Pancreas (tissue), 10 donors: ENCODE measurements at regions not wholly inside any gene's neighbourhood (a gene's known extent, or its start where the extent isn't known, plus 50 kb on each side); places are given as distances from the start of the nearest gene placed in this dataset.

Experiments used
- ATAC-seq, 4 donors: fragments of 200-7000 bp; cut with Tn5 transposase; one replicate each; pipeline versions ENCODE4 v1.8.0 to v1.9.1; 2020; ENCODE audit warnings: mild to moderate bottlenecking in 4 of 4, moderate library complexity in 4 of 4
- DNase-seq, 6 donors: peaks; one replicate each; pipeline ENCODE4 v3.0.0-alpha.2; 2020
- FAIRE-seq: peaks from 2 replicates; lab custom pipeline; 2012; peaks lifted over from hg19 to GRCh38; lab: Jason Lieb, UNC
- H3K27ac ChIP-seq, 4 donors: fragments of 200-600 bp; sonication (generic); 1 replicate in 3 of 4; 2 replicates in 1 of 4; pipeline versions ENCODE4 v1.5.0 to v1.8.0; 2020
- H3K27me3 ChIP-seq, 4 donors: fragments of 200-600 bp; one replicate each; pipeline ENCODE4 v1.8.0; 2021
- H3K36me3 ChIP-seq, 3 donors: fragments of 200-600 bp; sonication (generic) in 1 of 3; one replicate each; pipeline versions ENCODE4 v1.5.0 to v1.8.0; 2020 to 2021
- H3K4me1 ChIP-seq, 3 donors: fragments of 200-600 bp; one replicate each; pipeline ENCODE4 v1.8.0; 2021
- H3K4me3 ChIP-seq, 4 donors: fragments of 200-600 bp; sonication (generic) in 2 of 4; one replicate each; pipeline versions ENCODE4 v1.5.0 to v1.8.0; 2020 to 2021
- H3K9me3 ChIP-seq, 4 donors: fragments of 200-600 bp; one replicate each; pipeline ENCODE4 v1.8.0; 2021
- CTCF ChIP-seq, 4 donors: fragments of 200-600 bp; sonication (generic) in 3 of 4; IDR thresholded peaks; one replicate each; pipeline versions ENCODE4 v1.5.0 to v1.8.0; 2021; ENCODE audit warnings: antibody characterized with exemption in 4 of 4
- WGBS, 2 donors: extraction: QIAGEN DNeasy Blood & Tissue Kit; methylation state at CpG; one replicate each; pipeline ENCODE4 v1.1.7; 2013; 5-methylcytosine and 5-hydroxymethylcytosine counted together
- intact Hi-C, 3 donors: fragments of 100-400 bp; cut with DNase I; formaldehyde crosslinking; loops; one replicate each; pipeline versions ENCODE4 v1.11.1 to v1.14.2; 2022
- donor health status: healthy with polysubstance abuse.
- donor health status: DM: no; HTN: no; CAD: no; lungs with moderate emphysema.
- donor health status: DM: no; HTN: no; CAD: no.
- donor health status: control.
- donor health status: control.
- donor health status: Bipolar disorder and iron deficiency.
- donor health status: DM: yes; HTN: yes; CAD: no.
- donor health status: DM: no; HTN: no; CAD: no.
- donor health status: DM: no; HTN: no; CAD: no.
- donor health status: DM: yes; HTN: yes; CAD: no.

GRCh38 chr2:213219816-213220215 is 64.4 kb upstream of the SPAG16 start:
- Histone ChIP-seq H3K36me3 (no peaks in the 10 kb centered on the region), H3K27ac (no peak overlapping the region)
- WGBS, 2 donors: 71 to 73% methylated on average over 1 of the region's 1 CpG

GRCh38 chr2:213220967-213221603 is 63.2 kb upstream of the SPAG16 start:
- no peaks in the 10 kb centered on the region for H3K36me3 ChIP-seq

More at GRCh38 chr2:213219816-213220215, 64.4 kb upstream of the SPAG16 start:
- DNase-seq (no peak), FAIRE-seq (no peak), ATAC-seq (no peak)
- TF ChIP-seq CTCF (IDR thresholded peaks at IDR 0.05): no peak
- no peak overlapping the region for H3K4me3 ChIP-seq
- H3K9me3 ChIP-seq: no peaks in the 10 kb centered on the region
- no peaks in the 10 kb centered on the region for H3K4me1 ChIP-seq
- intact Hi-C loops: no loop called here
- H3K27me3 ChIP-seq: no peaks in the 10 kb centered on the region

DNA sequence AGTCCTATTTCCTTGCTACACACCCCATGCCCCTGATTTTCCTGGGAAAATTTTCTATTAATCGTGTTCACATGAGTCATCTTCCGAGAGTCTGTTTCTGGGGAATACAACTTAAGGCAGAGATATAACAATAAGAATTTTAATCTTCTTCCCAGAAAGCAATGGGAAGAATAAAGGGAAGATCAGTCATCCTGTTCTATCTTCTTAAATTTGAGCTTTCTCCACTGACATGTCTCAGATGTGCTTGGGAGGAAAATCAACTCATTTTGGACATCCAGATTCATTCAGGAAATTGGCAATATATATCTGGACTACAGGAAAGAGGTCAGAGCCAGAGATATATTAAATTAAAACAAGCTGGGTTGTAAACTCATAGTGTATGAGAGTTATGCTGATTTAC is 62.3 kb upstream of the SPAG16 start:
- no peak for ATAC-seq
- 80 to 81% methylated on average over 2 of the region's 2 CpGs for WGBS, 2 donors
- intact Hi-C loops: no loop called here
- no peaks in the 10 kb centered on the region for H3K36me3 ChIP-seq
- no peak overlapping the region for H3K4me3 ChIP-seq
- H3K27me3 ChIP-seq: no peaks in the 10 kb centered on the region
- DNase-seq: no peak
- no peak overlapping the region for H3K27ac ChIP-seq
- no peak for TF ChIP-seq CTCF (IDR thresholded peaks at IDR 0.05)
- no peaks in the 10 kb centered on the region for H3K9me3 ChIP-seq
- H3K4me1 ChIP-seq: no peaks in the 10 kb centered on the region
- no peak for FAIRE-seq

More at GRCh38 chr2:213220967-213221603, 63.2 kb upstream of the SPAG16 start:
- H3K27me3 ChIP-seq: no peaks in the 10 kb centered on the region
- ATAC-seq (no peak), FAIRE-seq (no peak), DNase-seq (no peak)
- H3K4me1 ChIP-seq: no peaks in the 10 kb centered on the region
- H3K4me3 ChIP-seq: no peak overlapping the region
- intact Hi-C loops: no loop called here
- H3K9me3 ChIP-seq: no peaks in the 10 kb centered on the region
- WGBS, 2 donors: 63 to 85% methylated on average over 3 of the region's 3 CpGs
- no peak overlapping the region for H3K27ac ChIP-seq
- TF ChIP-seq CTCF (IDR thresholded peaks at IDR 0.05): no peak

DNA sequence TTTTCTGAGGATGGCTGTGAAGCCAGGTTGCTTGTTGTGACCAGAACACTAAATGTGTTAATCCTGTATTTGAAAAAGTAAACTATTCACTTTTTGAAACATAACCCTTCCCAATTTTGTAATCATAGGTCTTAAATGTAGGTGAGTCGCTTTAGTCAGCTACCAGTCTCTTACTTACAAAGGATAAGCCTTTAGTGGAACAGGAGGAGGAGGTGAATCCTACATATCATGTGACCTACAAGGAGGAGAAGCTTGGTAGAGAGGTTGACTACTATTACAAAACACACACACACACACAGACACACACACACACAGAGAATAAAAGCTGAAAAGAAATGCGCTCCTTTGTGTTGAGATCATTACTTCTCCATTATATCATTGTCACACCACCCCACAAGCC is 59.9 kb upstream of the SPAG16 start:
- H3K27me3 ChIP-seq: no peaks in the 10 kb centered on the region
- no peak for DNase-seq
- 63 to 78% methylated on average over 2 of the region's 2 CpGs for WGBS, 2 donors
- no peak for TF ChIP-seq CTCF (IDR thresholded peaks at IDR 0.05)
- no peak overlapping the region for H3K4me3 ChIP-seq
- no peaks in the 10 kb centered on the region for H3K9me3 ChIP-seq
- H3K36me3 ChIP-seq: no peaks in the 10 kb centered on the region
- ATAC-seq: no peak
- FAIRE-seq: no peak
- intact Hi-C loops: no loop called here
- H3K27ac ChIP-seq: no peak overlapping the region
- H3K4me1 ChIP-seq: no peaks in the 10 kb centered on the region

DNA sequence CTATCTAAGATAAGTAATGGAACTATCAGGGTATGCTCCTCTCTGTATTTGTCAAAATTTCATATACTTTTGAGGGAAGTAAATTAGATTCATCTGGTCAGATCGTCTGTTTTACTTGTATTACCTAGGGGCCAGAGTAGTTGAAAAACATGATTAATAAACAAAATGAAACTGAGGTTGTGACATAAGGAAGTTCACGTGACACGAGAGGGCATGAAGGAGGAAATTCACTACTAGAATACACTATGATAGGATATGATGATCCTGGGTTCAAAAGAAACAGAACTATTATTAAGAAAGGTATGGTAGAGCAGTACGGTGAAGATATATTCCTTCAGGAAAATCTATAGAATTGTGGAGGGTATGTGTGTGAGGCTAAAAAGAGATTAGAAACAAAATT is 58.4 kb upstream of the SPAG16 start:
- Histone ChIP-seq H3K4me3 (no peak overlapping the region), H3K36me3 (no peaks in the 10 kb centered on the region), H3K4me1 (no peaks in the 10 kb centered on the region), H3K9me3 (no peaks in the 10 kb centered on the region), H3K27me3 (no peaks in the 10 kb centered on the region), H3K27ac (no peak overlapping the region)
- no peak for DNase-seq
- no peak for FAIRE-seq
- intact Hi-C loops: no loop called here
- no peak for ATAC-seq
- 67 to 72% methylated on average over 4 of the region's 4 CpGs for WGBS, 2 donors
- TF ChIP-seq CTCF (IDR thresholded peaks at IDR 0.05): no peak
